ENCODE measurements at regions not wholly inside any gene's neighbourhood (a gene's known extent, or its start where the extent isn't known, plus 50 kb on each side); places are given as distances from the start of the nearest gene placed in this dataset.

- Histone ChIP-seq H3K4me1 (no peaks in the 10 kb centered on the region), H3K27ac (no peak overlapping the region), H3K4me3 (no peak overlapping the region), H3K36me3 (no peaks in the 10 kb centered on the region), H3K9me3 (no peaks in the 10 kb centered on the region), H3K27me3 (no peaks in the 10 kb centered on the region)
- WGBS, 2 donors, result 76% methylated on average over 6 of the region's 6 CpGs
- ATAC-seq, result peak in 2 of 4 donors; percentile 40 to 60
- intact Hi-C loops (cut with DNase I), result no loop called here
- TF ChIP-seq, protein P1, sequence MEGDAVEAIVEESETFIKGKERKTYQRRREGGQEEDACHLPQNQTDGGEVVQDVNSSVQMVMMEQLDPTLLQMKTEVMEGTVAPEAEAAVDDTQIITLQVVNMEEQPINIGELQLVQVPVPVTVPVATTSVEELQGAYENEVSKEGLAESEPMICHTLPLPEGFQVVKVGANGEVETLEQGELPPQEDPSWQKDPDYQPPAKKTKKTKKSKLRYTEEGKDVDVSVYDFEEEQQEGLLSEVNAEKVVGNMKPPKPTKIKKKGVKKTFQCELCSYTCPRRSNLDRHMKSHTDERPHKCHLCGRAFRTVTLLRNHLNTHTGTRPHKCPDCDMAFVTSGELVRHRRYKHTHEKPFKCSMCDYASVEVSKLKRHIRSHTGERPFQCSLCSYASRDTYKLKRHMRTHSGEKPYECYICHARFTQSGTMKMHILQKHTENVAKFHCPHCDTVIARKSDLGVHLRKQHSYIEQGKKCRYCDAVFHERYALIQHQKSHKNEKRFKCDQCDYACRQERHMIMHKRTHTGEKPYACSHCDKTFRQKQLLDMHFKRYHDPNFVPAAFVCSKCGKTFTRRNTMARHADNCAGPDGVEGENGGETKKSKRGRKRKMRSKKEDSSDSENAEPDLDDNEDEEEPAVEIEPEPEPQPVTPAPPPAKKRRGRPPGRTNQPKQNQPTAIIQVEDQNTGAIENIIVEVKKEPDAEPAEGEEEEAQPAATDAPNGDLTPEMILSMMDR (IDR thresholded peaks at IDR 0.05), result peak in 3 of 4 donors; percentile 26 to 46 (median 44)
- no peak for FAIRE-seq
- DNase-seq, result peak in 1 of 6 donors; percentile 11
These were observed 69.0 kb upstream of the RERGL start for GRCh38 chr12:18158774-18159557.

DNA sequence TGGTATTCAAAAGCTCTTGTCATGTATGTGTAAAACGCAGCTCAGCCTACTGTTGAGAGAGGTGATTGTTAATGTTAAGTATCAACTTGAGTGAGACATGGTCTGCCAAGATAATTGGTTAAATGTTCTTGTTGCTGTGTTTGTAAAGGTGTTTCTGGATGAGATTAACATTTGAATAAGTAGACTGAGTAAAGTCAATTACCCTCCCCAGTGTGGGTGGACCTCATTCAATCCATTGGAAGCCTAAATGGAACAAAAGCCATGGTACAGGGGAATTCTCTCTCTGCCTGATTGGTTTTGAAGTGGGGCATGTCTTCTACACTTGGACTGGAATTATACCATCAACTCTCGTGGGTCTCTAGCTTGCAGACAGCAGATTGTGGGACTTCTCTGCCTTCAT, 63.8 kb upstream of the RERGL start:
- no peak for ATAC-seq
- H3K27ac ChIP-seq, result no peak overlapping the region
- FAIRE-seq, result no peak
- no peak overlapping the region for H3K4me3 ChIP-seq
- intact Hi-C loops (cut with DNase I), result no loop called here
- TF ChIP-seq, protein P1 (IDR thresholded peaks at IDR 0.05), result no peak
- DNase-seq, result no peak
- H3K36me3 ChIP-seq, result no peaks in the 10 kb centered on the region
- no peaks in the 10 kb centered on the region for H3K4me1 ChIP-seq
- WGBS, 2 donors, result 36 to 53% methylated on average over 2 of the region's 2 CpGs
- H3K9me3 ChIP-seq, result no peaks in the 10 kb centered on the region
- H3K27me3 ChIP-seq, result no peaks in the 10 kb centered on the region

GRCh38 chr12:18151036-18151435, 61.0 kb upstream of the RERGL start:
- FAIRE-seq (no peak), DNase-seq (no peak), ATAC-seq (no peak)
- Histone ChIP-seq H3K27ac (no peak overlapping the region), H3K27me3 (no peaks in the 10 kb centered on the region), H3K4me3 (no peak overlapping the region), H3K36me3 (no peaks in the 10 kb centered on the region), H3K4me1 (no peaks in the 10 kb centered on the region), H3K9me3 (no peaks in the 10 kb centered on the region)
- intact Hi-C loops (cut with DNase I), result no loop called here
- WGBS, 2 donors, result 52 to 55% methylated on average over 1 of the region's 1 CpG
- TF ChIP-seq, protein P1 (IDR thresholded peaks at IDR 0.05), result no peak

DNA sequence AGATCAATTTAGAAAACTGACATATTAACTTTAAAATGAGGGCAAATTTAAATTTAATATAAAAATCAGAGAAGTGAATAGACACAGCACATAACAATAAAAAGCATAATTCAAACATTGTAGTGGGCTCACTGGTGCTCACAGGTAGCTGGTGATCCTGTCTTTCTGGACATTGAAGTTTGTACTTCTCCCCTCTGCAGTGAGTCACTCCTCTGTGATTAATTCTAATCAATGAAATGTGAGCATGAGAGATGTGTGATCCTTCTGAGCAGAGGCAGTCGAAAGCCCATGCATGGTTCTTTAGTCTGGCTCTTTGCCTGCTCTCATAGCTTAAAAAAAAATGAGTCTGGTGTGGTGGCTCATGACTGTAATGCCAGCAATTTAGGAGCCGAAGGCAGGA, 59.0 kb upstream of the RERGL start:
- intact Hi-C loops (cut with DNase I), result no loop called here
- TF ChIP-seq, protein P1 (IDR thresholded peaks at IDR 0.05), result no peak
- DNase-seq, result no peak
- H3K9me3 ChIP-seq, result no peaks in the 10 kb centered on the region
- no peak for FAIRE-seq
- no peak overlapping the region for H3K4me3 ChIP-seq
- ATAC-seq, result no peak
- 22 to 27% methylated on average over 2 of the region's 2 CpGs for WGBS, 2 donors
- H3K27me3 ChIP-seq, result no peaks in the 10 kb centered on the region
- H3K36me3 ChIP-seq, result no peaks in the 10 kb centered on the region
- no peaks in the 10 kb centered on the region for H3K4me1 ChIP-seq
- H3K27ac ChIP-seq, result no peak overlapping the region

DNA sequence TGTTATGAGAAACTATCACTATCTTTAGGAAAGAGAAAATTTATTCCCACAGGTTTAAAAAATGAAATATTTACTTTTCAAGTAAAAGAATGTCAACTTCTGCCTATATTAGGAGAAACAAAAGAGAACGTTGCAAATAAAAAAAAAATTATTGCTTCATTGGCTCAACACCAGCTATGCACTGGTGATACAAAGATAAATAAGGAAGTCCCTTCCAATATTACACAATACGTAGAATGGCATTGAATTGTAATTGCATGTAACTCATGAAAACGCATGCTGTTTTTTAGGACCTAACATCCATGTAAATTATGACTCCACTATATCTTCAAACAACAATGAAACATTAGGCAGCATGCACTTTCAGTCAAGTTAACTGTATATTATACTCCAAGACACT, 56.4 kb upstream of the RERGL start:
- intact Hi-C loops (cut with DNase I), result no loop called here
- no peaks in the 10 kb centered on the region for H3K9me3 ChIP-seq
- ATAC-seq (peak in 2 of 4 donors; percentile 42 to 63), DNase-seq (no peak), FAIRE-seq (no peak)
- TF ChIP-seq, protein P1 (IDR thresholded peaks at IDR 0.05), result no peak
- H3K4me1 ChIP-seq, result no peaks in the 10 kb centered on the region
- WGBS, 2 donors, result 23 to 25% methylated on average over 3 of the region's 3 CpGs
- no peak overlapping the region for H3K4me3 ChIP-seq
- H3K27ac ChIP-seq, result no peak overlapping the region
- no peaks in the 10 kb centered on the region for H3K27me3 ChIP-seq
- H3K36me3 ChIP-seq, result no peaks in the 10 kb centered on the region

Measured in pancreas (tissue), 10 donors.